Liver (tissue), 8 donors: ENCODE measurements at regions not wholly inside any gene's neighbourhood (a gene's known extent, or its start where the extent isn't known, plus 50 kb on each side); places are given as distances from the start of the nearest gene placed in this dataset.

ENCODE experiments used
- DNase-seq: peaks from one replicate; pipeline ENCODE4 v3.0.0-alpha.2; 2017; ENCODE audit warnings: low spot score
- H3K27ac ChIP-seq, 2 donors: one replicate each; pipeline ENCODE4 v1.7.0; 2013; ENCODE audit warnings: inconsistent platforms in 2 of 2, low read length in 2 of 2, control low read depth in 1 of 2, low read depth in 1 of 2, mild to moderate bottlenecking in 1 of 2
- H3K27me3 ChIP-seq, 4 donors: one replicate each; pipeline versions ENCODE4 v1.6.1 to v1.7.0; 2013; ENCODE audit warnings: low read length in 3 of 4, inconsistent platforms in 1 of 4, mild to moderate bottlenecking in 1 of 4, moderate library complexity in 1 of 4; ENCODE audit not compliant: control insufficient read depth in 4 of 4, insufficient read depth in 4 of 4
- H3K36me3 ChIP-seq, 4 donors: one replicate each; pipeline versions ENCODE4 v1.6.1 to v1.7.0; 2013; ENCODE audit warnings: low read length in 3 of 4, mild to moderate bottlenecking in 3 of 4, low read depth in 1 of 4, moderate library complexity in 1 of 4; ENCODE audit not compliant: control insufficient read depth in 4 of 4, insufficient read depth in 3 of 4
- H3K4me1 ChIP-seq, 4 donors: one replicate each; pipeline versions ENCODE4 v1.6.1 to v1.7.0; 2013; ENCODE audit warnings: low read length in 3 of 4, mild to moderate bottlenecking in 3 of 4, moderate library complexity in 1 of 4; ENCODE audit not compliant: control insufficient read depth in 4 of 4, insufficient read depth in 4 of 4
- H3K4me3 ChIP-seq, 3 donors: one replicate each; pipeline versions ENCODE4 v1.6.1 to v1.7.0; 2013; ENCODE audit warnings: low read length in 3 of 3, control low read depth in 1 of 3, low read depth in 1 of 3, mild to moderate bottlenecking in 1 of 3
- H3K9ac ChIP-seq, 2 donors: one replicate each; pipeline ENCODE4 v1.7.0; 2013; ENCODE audit warnings: low read length in 2 of 2, mild to moderate bottlenecking in 2 of 2, moderate library complexity in 2 of 2, control low read depth in 1 of 2, low read depth in 1 of 2
- H3K9me3 ChIP-seq, 4 donors: one replicate each; pipeline versions ENCODE4 v1.6.1 to v1.7.0; 2013; ENCODE audit warnings: low read length in 3 of 4; ENCODE audit not compliant: control insufficient read depth in 4 of 4
- CTCF ChIP-seq: fragments of 150-350 bp; IDR thresholded peaks from 2 replicates; pipeline ENCODE4 v1.5.1; 2017; ENCODE audit warnings: improper control_type of control experiment, low read depth, low read length; ENCODE audit not compliant: missing input control
- EGR1 ChIP-seq, 2 donors: IDR thresholded peaks; 2 replicates each; pipeline ENCODE4 v1.6.1; 2016 to 2018; ENCODE audit warnings: antibody characterized with exemption in 2 of 2, low read depth in 2 of 2
- FOXA1 ChIP-seq: IDR thresholded peaks from 2 replicates; pipeline ENCODE4 v1.6.1; 2016; ENCODE audit warnings: antibody characterized with exemption
- FOXA2 ChIP-seq: IDR thresholded peaks from 2 replicates; pipeline ENCODE4 v1.6.1; 2016; ENCODE audit warnings: antibody characterized with exemption
- GABPA ChIP-seq, 2 donors: IDR thresholded peaks in 1 of 2; conservative IDR thresholded peaks in 1 of 2; 2 replicates each; pipeline ENCODE4 v1.6.1; 2016; ENCODE audit warnings: antibody characterized with exemption in 2 of 2, mild to moderate bottlenecking in 1 of 2, moderate library complexity in 1 of 2
- HNF4A ChIP-seq, 2 donors: conservative IDR thresholded peaks; 2 replicates each; pipeline ENCODE4 v1.6.1; 2016; ENCODE audit warnings: antibody characterized with exemption in 2 of 2, mild to moderate bottlenecking in 2 of 2
- HNF4G ChIP-seq: IDR thresholded peaks from 2 replicates; pipeline ENCODE4 v1.6.1; 2016; ENCODE audit warnings: antibody characterized with exemption
- JUND ChIP-seq, 2 donors: IDR thresholded peaks; 2 replicates each; pipeline ENCODE4 v1.6.1; 2016; ENCODE audit warnings: antibody characterized with exemption in 2 of 2
- NR2F2 ChIP-seq: IDR thresholded peaks from 2 replicates; pipeline ENCODE4 v1.6.1; 2016; ENCODE audit warnings: antibody characterized with exemption
- RAD21 ChIP-seq, 2 donors: IDR thresholded peaks; 2 replicates each; pipeline ENCODE4 v1.6.1; 2016; ENCODE audit warnings: antibody characterized with exemption in 2 of 2, mild to moderate bottlenecking in 2 of 2
- RXRA ChIP-seq, 2 donors: IDR thresholded peaks; 2 replicates each; pipeline ENCODE4 v1.6.1; 2017 to 2018; ENCODE audit warnings: antibody characterized with exemption in 2 of 2, mild to moderate bottlenecking in 1 of 2
- TAF1 ChIP-seq: conservative IDR thresholded peaks from 2 replicates; pipeline ENCODE4 v1.6.1; 2016; ENCODE audit warnings: antibody characterized with exemption, mild to moderate bottlenecking
- YY1 ChIP-seq: IDR thresholded peaks from 2 replicates; pipeline ENCODE4 v1.6.1; 2016; ENCODE audit warnings: antibody characterized with exemption, mild to moderate bottlenecking
- WGBS: extraction: QIAGEN DNeasy Blood & Tissue Kit; methylation state at CpG from one replicate; pipeline ENCODE4 v1.1.7; 2013; 5-methylcytosine and 5-hydroxymethylcytosine counted together
- TF ChIP-seq, protein P1 (sequence below): IDR thresholded peaks from 2 replicates; pipeline ENCODE4 v1.6.1; 2016; ENCODE audit warnings: antibody characterized with exemption
- TF ChIP-seq, protein P2 (sequence below): IDR thresholded peaks from 2 replicates; pipeline ENCODE4 v1.6.1; 2016; ENCODE audit warnings: antibody characterized with exemption
- donor health status: healthy.
- donor health status: healthy.
- donor health status: healthy.
- donor health status: healthy.
- donor health status: healthy.

DNA sequence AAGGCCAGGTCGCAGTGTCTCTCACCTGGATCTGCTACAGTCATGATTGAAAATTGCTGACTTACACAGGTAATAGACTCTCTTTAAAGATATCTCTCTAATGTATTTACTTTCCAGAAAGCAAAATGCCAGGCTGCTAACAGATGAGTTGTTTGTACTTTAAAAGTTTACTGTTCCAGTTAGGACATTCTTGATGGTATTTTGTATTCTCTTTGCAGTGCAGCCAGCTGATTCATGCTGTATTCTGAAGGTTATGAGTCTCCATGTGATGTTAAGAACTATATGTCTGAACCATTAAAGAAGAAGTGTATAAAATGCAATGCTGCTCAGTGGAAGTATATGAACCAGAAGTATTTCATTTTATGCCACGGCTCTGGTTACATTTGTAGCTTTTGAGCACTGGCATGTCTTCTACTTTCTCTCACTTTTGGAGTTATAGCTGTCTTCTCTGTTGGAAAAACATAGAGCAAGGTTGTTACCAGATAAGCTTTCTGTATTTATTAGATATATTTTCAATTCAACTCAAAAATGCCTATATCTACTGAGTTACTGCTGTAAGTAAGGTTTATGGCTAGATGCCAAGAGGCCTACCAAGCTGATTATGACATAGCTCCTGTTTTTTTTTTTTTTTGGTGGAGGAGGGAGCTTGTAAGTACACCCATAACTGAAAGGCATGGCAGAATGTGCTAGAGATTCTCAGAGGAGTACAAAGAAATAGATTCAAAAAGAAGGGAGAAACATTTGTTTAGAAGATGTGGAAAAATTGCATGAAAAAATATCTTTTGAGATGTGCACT lies 130.5 kb upstream of the MAN1A1 start:
- Histone ChIP-seq H3K9ac (no peak overlapping the region), H3K4me1 (peaks cover 3 to 9% (median 5%) of the 10 kb centered on the region in 4 donors), H3K9me3 (no peaks in the 10 kb centered on the region), H3K36me3 (no peaks in the 10 kb centered on the region), H3K4me3 (no peak overlapping the region), H3K27me3 (no peaks in the 10 kb centered on the region), H3K27ac (no peak overlapping the region)
- DNase-seq = no peak
- no peak for TF ChIP-seq JUND (IDR thresholded peaks at IDR 0.05)
- no peak for TF ChIP-seq YY1
- TF ChIP-seq TAF1 = no peak
- TF ChIP-seq, protein P1, sequence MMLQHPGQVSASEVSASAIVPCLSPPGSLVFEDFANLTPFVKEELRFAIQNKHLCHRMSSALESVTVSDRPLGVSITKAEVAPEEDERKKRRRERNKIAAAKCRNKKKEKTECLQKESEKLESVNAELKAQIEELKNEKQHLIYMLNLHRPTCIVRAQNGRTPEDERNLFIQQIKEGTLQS = no peak
- TF ChIP-seq GABPA (IDR thresholded peaks at IDR 0.05 in 1 of 2, conservative IDR thresholded peaks at IDR 0.05 in 1 of 2) = no peak
- TF ChIP-seq RAD21 (IDR thresholded peaks at IDR 0.05) = no peak
- TF ChIP-seq RXRA (IDR thresholded peaks at IDR 0.05) = no peak
- no peak for TF ChIP-seq FOXA1
- TF ChIP-seq HNF4A (conservative IDR thresholded peaks at IDR 0.05) = no peak
- TF ChIP-seq FOXA2 = no peak
- 91% methylated on average over 2 of the region's 2 CpGs for WGBS

DNA sequence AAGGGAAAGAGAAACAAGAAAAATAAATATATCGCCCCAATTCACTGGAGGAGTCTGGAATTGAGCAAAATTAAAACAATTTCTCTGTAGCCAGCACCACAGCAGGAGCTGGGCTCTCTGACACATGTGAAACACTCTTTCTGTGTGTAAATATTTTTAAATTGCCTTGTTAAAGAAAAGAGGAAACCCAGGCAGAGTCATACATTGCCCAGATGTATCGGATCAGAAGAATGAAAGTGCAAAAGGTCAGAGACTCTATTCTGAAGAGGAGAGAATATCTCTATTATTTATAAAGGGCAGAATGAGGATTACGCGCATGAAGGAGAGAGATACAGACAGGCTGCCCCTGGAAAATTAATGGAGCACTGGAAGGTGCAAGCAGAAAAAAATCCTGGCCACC lies 127.0 kb upstream of the MAN1A1 start:
- Histone ChIP-seq H3K36me3 (no peaks in the 10 kb centered on the region), H3K9ac (no peak overlapping the region), H3K27me3 (no peaks in the 10 kb centered on the region), H3K9me3 (no peaks in the 10 kb centered on the region), H3K27ac (no peak overlapping the region), H3K4me1 (peaks cover 3 to 9% (median 5%) of the 10 kb centered on the region in 4 donors), H3K4me3 (no peak overlapping the region)
- TF ChIP-seq EGR1 (IDR thresholded peaks at IDR 0.05; ENCODE audit: low read depth in 2 of 2) (no peak), NR2F2 (no peak), FOXA1 (no peak), HNF4A (conservative IDR thresholded peaks at IDR 0.05) (no peak), JUND (IDR thresholded peaks at IDR 0.05) (no peak), CTCF (no peak), GABPA (IDR thresholded peaks at IDR 0.05 in 1 of 2, conservative IDR thresholded peaks at IDR 0.05 in 1 of 2) (no peak), HNF4G (no peak)
- TF ChIP-seq, protein P1 = no peak
- 54% methylated on average over 4 of the region's 4 CpGs for WGBS
- DNase-seq = no peak

DNA sequence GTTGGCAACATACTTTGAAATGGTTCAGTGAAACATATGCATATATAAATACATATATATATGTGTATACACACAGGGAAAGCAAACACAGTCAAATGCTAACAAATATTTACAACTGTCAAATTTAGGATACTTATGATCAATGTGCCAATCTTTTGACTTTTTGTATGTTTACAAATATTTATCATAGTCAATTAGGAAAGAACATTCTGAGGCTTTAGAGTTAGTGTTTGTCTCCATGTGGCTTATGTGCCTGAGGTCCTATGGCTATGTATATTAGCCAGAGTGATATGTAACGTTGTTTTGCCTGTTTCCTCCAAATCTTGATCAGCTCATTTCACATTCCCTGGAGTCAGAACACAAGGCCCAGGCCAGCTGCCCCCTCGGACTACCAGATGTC lies 126.5 kb upstream of the MAN1A1 start:
- H3K4me1 ChIP-seq = peaks cover 3 to 9% (median 5%) of the 10 kb centered on the region in 4 donors
- no peak for DNase-seq
- H3K27ac ChIP-seq = no peak overlapping the region
- no peaks in the 10 kb centered on the region for H3K27me3 ChIP-seq
- H3K9me3 ChIP-seq = no peaks in the 10 kb centered on the region
- 64% methylated on average over 2 of the region's 2 CpGs for WGBS
- TF ChIP-seq TAF1 = no peak
- TF ChIP-seq, protein P2, sequence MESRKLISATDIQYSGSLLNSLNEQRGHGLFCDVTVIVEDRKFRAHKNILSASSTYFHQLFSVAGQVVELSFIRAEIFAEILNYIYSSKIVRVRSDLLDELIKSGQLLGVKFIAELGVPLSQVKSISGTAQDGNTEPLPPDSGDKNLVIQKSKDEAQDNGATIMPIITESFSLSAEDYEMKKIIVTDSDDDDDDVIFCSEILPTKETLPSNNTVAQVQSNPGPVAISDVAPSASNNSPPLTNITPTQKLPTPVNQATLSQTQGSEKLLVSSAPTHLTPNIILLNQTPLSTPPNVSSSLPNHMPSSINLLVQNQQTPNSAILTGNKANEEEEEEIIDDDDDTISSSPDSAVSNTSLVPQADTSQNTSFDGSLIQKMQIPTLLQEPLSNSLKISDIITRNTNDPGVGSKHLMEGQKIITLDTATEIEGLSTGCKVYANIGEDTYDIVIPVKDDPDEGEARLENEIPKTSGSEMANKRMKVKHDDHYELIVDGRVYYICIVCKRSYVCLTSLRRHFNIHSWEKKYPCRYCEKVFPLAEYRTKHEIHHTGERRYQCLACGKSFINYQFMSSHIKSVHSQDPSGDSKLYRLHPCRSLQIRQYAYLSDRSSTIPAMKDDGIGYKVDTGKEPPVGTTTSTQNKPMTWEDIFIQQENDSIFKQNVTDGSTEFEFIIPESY = no peak
- H3K9ac ChIP-seq = no peak overlapping the region
- no peak overlapping the region for H3K4me3 ChIP-seq
- no peaks in the 10 kb centered on the region for H3K36me3 ChIP-seq
